ENCODE measurements at regions not wholly inside any gene's neighbourhood (a gene's known extent, or its start where the extent isn't known, plus 50 kb on each side); places are given as distances from the start of the nearest gene placed in this dataset.

DNA sequence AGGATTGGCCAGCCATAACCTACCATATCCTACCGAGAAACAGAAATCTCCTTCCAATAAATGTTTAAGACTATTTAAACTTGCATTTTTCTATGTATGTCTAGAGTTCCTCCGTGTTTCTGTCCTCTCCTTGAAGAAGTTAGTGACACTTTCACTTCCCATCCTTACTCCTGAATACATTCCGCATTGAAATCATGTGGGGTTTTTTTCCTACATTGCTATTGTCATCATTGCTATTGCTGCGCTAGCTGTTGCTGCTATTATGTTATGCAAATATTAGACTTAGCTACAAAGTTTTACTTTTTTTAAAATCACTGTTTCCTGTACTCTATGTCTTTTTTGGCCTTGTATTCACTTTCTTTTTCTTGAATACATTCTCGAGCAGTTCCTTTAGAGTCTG, 83.3 kb upstream of the NEK6 start:
- TF ChIP-seq, protein P1, sequence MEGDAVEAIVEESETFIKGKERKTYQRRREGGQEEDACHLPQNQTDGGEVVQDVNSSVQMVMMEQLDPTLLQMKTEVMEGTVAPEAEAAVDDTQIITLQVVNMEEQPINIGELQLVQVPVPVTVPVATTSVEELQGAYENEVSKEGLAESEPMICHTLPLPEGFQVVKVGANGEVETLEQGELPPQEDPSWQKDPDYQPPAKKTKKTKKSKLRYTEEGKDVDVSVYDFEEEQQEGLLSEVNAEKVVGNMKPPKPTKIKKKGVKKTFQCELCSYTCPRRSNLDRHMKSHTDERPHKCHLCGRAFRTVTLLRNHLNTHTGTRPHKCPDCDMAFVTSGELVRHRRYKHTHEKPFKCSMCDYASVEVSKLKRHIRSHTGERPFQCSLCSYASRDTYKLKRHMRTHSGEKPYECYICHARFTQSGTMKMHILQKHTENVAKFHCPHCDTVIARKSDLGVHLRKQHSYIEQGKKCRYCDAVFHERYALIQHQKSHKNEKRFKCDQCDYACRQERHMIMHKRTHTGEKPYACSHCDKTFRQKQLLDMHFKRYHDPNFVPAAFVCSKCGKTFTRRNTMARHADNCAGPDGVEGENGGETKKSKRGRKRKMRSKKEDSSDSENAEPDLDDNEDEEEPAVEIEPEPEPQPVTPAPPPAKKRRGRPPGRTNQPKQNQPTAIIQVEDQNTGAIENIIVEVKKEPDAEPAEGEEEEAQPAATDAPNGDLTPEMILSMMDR (IDR thresholded peaks at IDR 0.05; ENCODE audit: insufficient read depth, low read length, poor library complexity, severe bottlenecking) = no peak
- no peak for TF ChIP-seq EZH2phosphoT487 (conservative IDR thresholded peaks at IDR 0.05; ENCODE audit: low read length)

Measured in SU-DHL-6 (cell line).